K562 (cell line): ENCODE measurements at regions not wholly inside any gene's neighbourhood (a gene's known extent, or its start where the extent isn't known, plus 50 kb on each side); places are given as distances from the start of the nearest gene placed in this dataset.

Source experiments
- ATAC-seq: fragments of 200-7000 bp; cut with Tn5 transposase; 3 replicates; pipeline ENCODE4 v1.9.1; 2020; ENCODE audit warnings: moderate library complexity
- BruUV-seq: library from RNA; stranded (reverse); fragments of 400-500 nt; replicated peaks from 2 replicates; lab custom pipeline; 2021; lab: Mats Ljungman, UMichigan
- CTCF ChIA-PET: fragments of 300-600 bp; formaldehyde crosslinking; extraction: SDS; loops from one replicate; lab custom pipeline; 2021; ENCODE audit warnings: low intra/inter-chr PET ratio; lab: Yijun Ruan, JAX
- POLR2A ChIA-PET: fragments of 300-600, 350-650 bp; sonication (Branson Sonifier 250); formaldehyde crosslinking; extraction: SDS; loops from one replicate; lab custom pipeline; 2021; ENCODE audit warnings: antibody characterized with exemption, inconsistent platforms; lab: Yijun Ruan, JAX
- DNase-seq, 4 experiments: peaks; one replicate each; pipeline versions ENCODE4 v3.0.0 to v3.0.0-alpha.2; 2011 to 2018; ENCODE audit warnings: low spot score in 3 of 4, mixed read lengths in 3 of 4; ENCODE audit errors: extremely low read depth in 1 of 4
- FAIRE-seq: peaks from 2 replicates; lab custom pipeline; 2011; peaks lifted over from hg19 to GRCh38; lab: Jason Lieb, UNC
- H2AFZ ChIP-seq: 2 replicates; pipeline ENCODE4 v1.6.0; 2011; ENCODE audit warnings: low read depth, low read length, control low read depth, inconsistent platforms
- H3K27ac ChIP-seq: fragments of 200-600 bp; 3 replicates; pipeline ENCODE4 v1.8.0; 2011; ENCODE audit warnings: low read depth, mild to moderate bottlenecking, control low read depth, inconsistent platforms, low read length, moderate library complexity, mixed read lengths; ENCODE audit errors: extremely low read depth
- H3K27me3 ChIP-seq, 2 experiments: fragments of 300-600 bp in 1 of 2; 2 replicates in 1 of 2; 3 replicates in 1 of 2; pipeline versions ENCODE4 v1.6.0 to v1.8.0; 2011; ENCODE audit warnings: inconsistent platforms in 2 of 2, low read length in 2 of 2, mild to moderate bottlenecking in 1 of 2, mixed read lengths in 1 of 2, moderate library complexity in 1 of 2; ENCODE audit not compliant: control insufficient read depth in 2 of 2, insufficient read depth in 2 of 2
- H3K36me3 ChIP-seq: fragments of 300-600 bp; 3 replicates; pipeline ENCODE4 v1.8.0; 2011; ENCODE audit warnings: mild to moderate bottlenecking, low read length, inconsistent platforms; ENCODE audit not compliant: control insufficient read depth, insufficient read depth
- H3K4me1 ChIP-seq, 2 experiments: fragments of 200-600 bp in 1 of 2; replicated peaks in 1 of 2; 2 replicates in 1 of 2; 3 replicates in 1 of 2; pipeline versions ENCODE4 v1.5.1 to v1.8.0; 2011; ENCODE audit warnings: inconsistent platforms in 2 of 2, low read length in 2 of 2, mild to moderate bottlenecking in 1 of 2, mixed read lengths in 1 of 2, moderate library complexity in 1 of 2; ENCODE audit not compliant: control insufficient read depth in 2 of 2, insufficient read depth in 2 of 2
- H3K4me2 ChIP-seq: 2 replicates; pipeline ENCODE4 v1.6.1; 2011; ENCODE audit warnings: low read length, control low read depth, inconsistent platforms, mixed read lengths; ENCODE audit not compliant: insufficient read depth
- H3K4me3 ChIP-seq: fragments of 200-600 bp; sonication (generic), shearing (Covaris generic); 2 replicates; pipeline ENCODE4 v1.5.1; 2016; ENCODE audit warnings: control low read depth, inconsistent platforms
- H3K79me2 ChIP-seq: fragments of 200-600 bp; 3 replicates; pipeline ENCODE4 v1.8.0; 2011; ENCODE audit warnings: low read length, inconsistent platforms; ENCODE audit not compliant: control insufficient read depth, insufficient read depth
- H3K9ac ChIP-seq, 2 experiments: 2 replicates each; pipeline versions ENCODE4 v1.6.0 to v1.6.1; 2011; ENCODE audit warnings: low read depth in 2 of 2, low read length in 2 of 2, control low read depth in 1 of 2, inconsistent platforms in 1 of 2, mild to moderate bottlenecking in 1 of 2, mixed read lengths in 1 of 2; ENCODE audit not compliant: insufficient read depth in 1 of 2
- H3K9me1 ChIP-seq: one replicate; pipeline ENCODE4 v1.6.0; 2011; ENCODE audit warnings: inconsistent platforms, mild to moderate bottlenecking, low read length, moderate library complexity; ENCODE audit not compliant: control insufficient read depth, insufficient read depth
- H3K9me3 ChIP-seq: replicated peaks from 2 replicates; pipeline ENCODE4 v1.5.1; 2011; ENCODE audit warnings: low read depth, low read length, inconsistent platforms; ENCODE audit not compliant: control insufficient read depth, insufficient read depth
- H4K20me1 ChIP-seq: replicated peaks from 2 replicates; pipeline ENCODE4 v1.6.1; 2011; ENCODE audit warnings: low read length, inconsistent platforms, mixed read lengths; ENCODE audit not compliant: control insufficient read depth, insufficient read depth
- HDAC1 ChIP-seq, 2 experiments: fragments of 450-650 bp; IDR thresholded peaks; 2 replicates each; pipeline ENCODE4 v1.6.1; 2016 to 2017; ENCODE audit warnings: inconsistent platforms in 1 of 2, mild to moderate bottlenecking in 1 of 2, moderate library complexity in 1 of 2
- HDGF ChIP-seq: fragments of 450-650 bp; IDR thresholded peaks from 2 replicates; pipeline ENCODE4 v1.6.1; 2016
- KDM4B ChIP-seq, 2 experiments: fragments of 450-650 bp in 1 of 2; sonication (generic) in 1 of 2; IDR thresholded peaks; 2 replicates each; pipeline ENCODE4 v1.6.1; 2016 to 2017; ENCODE audit warnings: borderline replicate concordance in 2 of 2, antibody characterized with exemption in 1 of 2, low read depth in 1 of 2, mild to moderate bottlenecking in 1 of 2
- KHSRP ChIP-seq: fragments of 450-650 bp; IDR thresholded peaks from 2 replicates; pipeline ENCODE4 v1.6.1; 2017
- NELFE ChIP-seq: IDR thresholded peaks from 2 replicates; pipeline ENCODE4 v1.6.1; 2011; ENCODE audit warnings: mild to moderate bottlenecking; ENCODE audit not compliant: insufficient read depth, insufficient read length
- NFYB ChIP-seq: IDR thresholded peaks from 2 replicates; pipeline ENCODE4 v1.6.1; 2011; ENCODE audit warnings: mild to moderate bottlenecking, moderate library complexity; ENCODE audit not compliant: insufficient read length; ENCODE audit errors: extremely low read depth
- SP1 ChIP-seq: sonication (generic); formaldehyde crosslinking; IDR thresholded peaks from 2 replicates; pipeline ENCODE4 v1.8.1; 2022; ENCODE audit warnings: mild to moderate bottlenecking, missing genetic modification reagents
- ZNF75A ChIP-seq: fragments of 450-650 bp; formaldehyde crosslinking; IDR thresholded peaks from 2 replicates; pipeline ENCODE4 v1.4.0; 2020; ENCODE audit warnings: mild to moderate bottlenecking
- ZSCAN29 ChIP-seq: fragments of 450-650 bp; IDR thresholded peaks from 2 replicates; pipeline ENCODE4 v1.6.1; 2017
- WGBS: fragments of 100-300 bp; shearing (Covaris generic); methylation state at CpG from one replicate; pipeline ENCODE4 v1.1.6; 2016; ENCODE audit warnings: low coverage, mixed read lengths; ENCODE audit not compliant: insufficient coverage; ENCODE audit errors: missing lambda C conversion rate; 5-methylcytosine and 5-hydroxymethylcytosine counted together
- in situ Hi-C: fragments of 300-500 bp; cut with MboI; formaldehyde crosslinking; loops from 4 replicates; pipeline ENCODE4 v1.15.0; 2018; ENCODE audit warnings: inconsistent platforms, mixed read lengths
- intact Hi-C: fragments of 100-400 bp; cut with micrococcal nuclease; formaldehyde crosslinking; loops from 2 replicates; pipeline ENCODE4 v1.14.2; 2022
- TF ChIP-seq, protein P1 (sequence below): fragments of 450-650 bp; formaldehyde crosslinking; IDR thresholded peaks from 2 replicates; pipeline ENCODE4 v1.4.0; 2020; ENCODE audit warnings: mild to moderate bottlenecking, mixed read lengths

DNA sequence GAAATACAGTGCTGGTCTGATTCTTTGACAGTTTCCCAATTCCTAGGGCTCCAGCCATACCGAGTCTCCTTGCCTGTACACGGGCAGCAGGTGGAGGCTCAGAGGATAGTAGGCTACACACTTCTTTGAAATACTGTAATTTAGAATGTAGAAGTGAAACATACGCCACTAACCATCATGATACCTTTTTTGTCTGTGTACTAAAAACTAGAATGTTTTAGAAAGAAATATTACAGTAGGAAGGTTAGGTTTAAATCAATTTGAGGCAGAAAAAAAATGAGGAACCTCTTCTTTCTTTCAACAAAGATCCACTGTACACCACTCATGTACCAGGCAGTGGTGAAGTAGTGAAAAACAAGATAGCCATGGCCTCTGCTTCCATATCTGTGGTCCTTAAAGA lies 354.7 kb downstream of the MCTP2 start:
- POLR2A ChIA-PET: no interaction called here
- no TSS peak for BruUV-seq
- WGBS: 0% methylated on average over 3 of the region's 3 CpGs

More for the DNA sequence above, 354.7 kb downstream of the MCTP2 start:
- H3K4me3 ChIP-seq: no peak overlapping the region
- no peaks in the 10 kb centered on the region for H3K9me3 ChIP-seq
- H3K9ac ChIP-seq: no peak overlapping the region
- FAIRE-seq (no peak), ATAC-seq (no peak), DNase-seq (no peak)
- no peaks in the 10 kb centered on the region for H4K20me1 ChIP-seq
- CTCF ChIA-PET: no interaction called here
- in situ Hi-C loops (no loop called here), intact Hi-C loops (loop anchor here (10.0 kb wide), 1 partner anchor 439 kb away; no protein-coding TSS in a partner anchor)
- no peak overlapping the region for H3K4me2 ChIP-seq
- H3K79me2 ChIP-seq: no peaks in the 10 kb centered on the region
- H3K4me1 ChIP-seq: no peaks in the 10 kb centered on the region
- H3K36me3 ChIP-seq: no peaks in the 10 kb centered on the region
- no peaks in the 10 kb centered on the region; a peak in 1 of 5 replicates for H3K27me3 ChIP-seq
- TF ChIP-seq HDAC1 (IDR thresholded peaks at IDR 0.05): no peak
- no peak for TF ChIP-seq ZSCAN29
- no peak for TF ChIP-seq KHSRP
- no peak for TF ChIP-seq KDM4B (IDR thresholded peaks at IDR 0.05; ENCODE audit: borderline replicate concordance in 2 of 2, low read depth in 1 of 2)
- no peak for TF ChIP-seq SP1
- TF ChIP-seq ZNF75A: no peak
- no peak for TF ChIP-seq HDGF
- TF ChIP-seq NFYB: no peak
- TF ChIP-seq NELFE: no peak
- TF ChIP-seq, protein P1, sequence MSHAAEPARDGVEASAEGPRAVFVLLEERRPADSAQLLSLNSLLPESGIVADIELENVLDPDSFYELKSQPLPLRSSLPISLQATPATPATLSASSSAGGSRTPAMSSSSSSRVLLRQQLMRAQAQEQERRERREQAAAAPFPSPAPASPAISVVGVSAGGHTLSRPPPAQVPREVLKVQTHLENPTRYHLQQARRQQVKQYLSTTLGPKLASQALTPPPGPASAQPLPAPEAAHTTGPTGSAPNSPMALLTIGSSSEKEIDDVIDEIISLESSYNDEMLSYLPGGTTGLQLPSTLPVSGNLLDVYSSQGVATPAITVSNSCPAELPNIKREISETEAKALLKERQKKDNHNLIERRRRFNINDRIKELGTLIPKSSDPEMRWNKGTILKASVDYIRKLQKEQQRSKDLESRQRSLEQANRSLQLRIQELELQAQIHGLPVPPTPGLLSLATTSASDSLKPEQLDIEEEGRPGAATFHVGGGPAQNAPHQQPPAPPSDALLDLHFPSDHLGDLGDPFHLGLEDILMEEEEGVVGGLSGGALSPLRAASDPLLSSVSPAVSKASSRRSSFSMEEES (CRISPR knock-in tag): no peak
- no peak overlapping the region for H2AFZ ChIP-seq
- no peaks in the 10 kb centered on the region for H3K9me1 ChIP-seq
- no peak overlapping the region for H3K27ac ChIP-seq
